HG03469 (cell line): ENCODE measurements at regions not wholly inside any gene's neighbourhood (a gene's known extent, or its start where the extent isn't known, plus 50 kb on each side); places are given as distances from the start of the nearest gene placed in this dataset.

ENCODE experiments used
- ATAC-seq: cut with Tn5 transposase; IDR thresholded peaks from one replicate; pipeline ENCODE4 v1.9.1; 2021; ENCODE audit warnings: mild to moderate bottlenecking, moderate library complexity, moderate number of reproducible peaks; ENCODE audit not compliant: unreplicated experiment

GRCh38 chr9:18366184-18366583 is 107.8 kb upstream of the ADAMTSL1 start:
- peak; percentile 85 for ATAC-seq

- no peak for ATAC-seq
These were observed 105.7 kb upstream of the ADAMTSL1 start for GRCh38 chr9:18368206-18368605.

DNA sequence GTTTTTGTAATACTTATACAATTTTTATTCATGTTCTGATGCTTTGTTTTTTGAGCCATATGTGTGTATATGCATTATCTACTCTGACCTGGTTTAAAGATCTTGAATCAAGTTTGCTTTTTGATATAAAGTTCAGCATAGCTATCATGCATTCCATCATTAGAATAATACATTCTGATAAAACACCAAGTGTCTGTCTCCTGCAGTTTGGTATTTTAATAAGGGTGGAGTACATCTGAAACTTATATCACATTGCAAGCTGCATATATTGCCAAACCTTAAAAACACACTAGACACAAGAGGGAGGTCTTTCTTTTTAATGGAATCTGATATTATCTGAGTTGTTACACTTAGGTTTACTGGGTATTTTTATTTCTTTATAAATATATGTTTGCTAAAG is 102.8 kb upstream of the ADAMTSL1 start:
- ATAC-seq = no peak

- no peak for ATAC-seq
These were observed 102.3 kb upstream of the ADAMTSL1 start for GRCh38 chr9:18371621-18372020.

GRCh38 chr9:18379073-18379811 is 94.7 kb upstream of the ADAMTSL1 start:
- no peak for ATAC-seq

GRCh38 chr9:18382243-18382642 is 91.7 kb upstream of the ADAMTSL1 start:
- no peak for ATAC-seq

DNA sequence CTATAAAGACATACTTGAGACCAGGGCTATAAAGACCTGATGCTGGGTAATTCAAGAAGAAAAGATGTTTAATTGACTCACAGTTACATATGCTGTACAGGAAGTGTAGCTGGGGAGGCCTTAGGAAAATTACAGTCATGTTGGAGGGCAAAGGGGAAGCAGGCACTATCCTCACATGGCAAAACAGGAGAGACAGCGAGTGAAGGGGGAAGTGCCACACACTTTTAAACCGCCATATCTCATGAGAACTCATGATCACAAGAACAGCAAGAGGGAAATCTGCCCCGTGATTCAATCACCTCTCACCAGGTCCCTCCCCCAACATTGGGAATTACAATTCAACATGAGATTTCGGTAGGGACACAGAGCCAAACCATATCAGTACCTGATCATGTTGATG is 89.9 kb upstream of the ADAMTSL1 start:
- ATAC-seq = no peak

DNA sequence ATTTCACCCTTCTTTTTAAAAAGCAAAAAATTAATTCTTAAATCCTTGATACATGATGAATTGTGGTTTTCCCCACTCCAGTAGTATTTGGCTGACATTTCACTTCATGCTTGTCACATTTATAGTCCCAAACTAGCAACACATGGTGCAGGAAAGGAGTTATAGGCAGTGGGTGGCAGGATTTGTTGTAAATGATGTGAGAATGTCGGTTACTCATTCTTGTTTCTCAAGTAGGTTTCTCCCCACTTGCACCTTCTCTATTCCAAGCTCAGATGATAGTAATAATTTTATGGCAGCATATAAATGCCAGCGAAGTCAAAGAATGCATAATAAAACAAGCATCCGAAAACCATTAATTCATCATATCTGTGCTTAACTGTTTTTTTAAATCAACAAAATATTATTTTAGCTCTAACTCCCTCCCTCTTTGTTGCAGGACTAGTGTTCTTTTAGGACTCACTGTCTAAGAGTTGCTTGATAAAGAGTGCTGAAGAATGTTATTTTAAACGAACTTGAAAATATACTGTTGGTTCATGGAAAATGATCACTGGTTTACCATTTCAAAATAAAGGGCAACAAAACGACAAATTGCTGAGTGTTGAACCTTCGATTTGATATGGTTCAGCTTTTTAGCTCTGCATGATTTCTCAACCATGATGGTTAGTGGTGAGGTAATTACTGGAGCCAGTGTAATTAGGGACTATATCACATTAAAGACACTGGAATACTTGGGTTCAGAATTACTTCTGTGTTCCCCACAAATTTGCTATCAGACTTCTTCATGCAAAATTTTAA is 88.1 kb upstream of the ADAMTSL1 start:
- ATAC-seq = no peak

GRCh38 chr9:18390393-18390792 is 83.6 kb upstream of the ADAMTSL1 start:
- ATAC-seq = no peak

DNA sequence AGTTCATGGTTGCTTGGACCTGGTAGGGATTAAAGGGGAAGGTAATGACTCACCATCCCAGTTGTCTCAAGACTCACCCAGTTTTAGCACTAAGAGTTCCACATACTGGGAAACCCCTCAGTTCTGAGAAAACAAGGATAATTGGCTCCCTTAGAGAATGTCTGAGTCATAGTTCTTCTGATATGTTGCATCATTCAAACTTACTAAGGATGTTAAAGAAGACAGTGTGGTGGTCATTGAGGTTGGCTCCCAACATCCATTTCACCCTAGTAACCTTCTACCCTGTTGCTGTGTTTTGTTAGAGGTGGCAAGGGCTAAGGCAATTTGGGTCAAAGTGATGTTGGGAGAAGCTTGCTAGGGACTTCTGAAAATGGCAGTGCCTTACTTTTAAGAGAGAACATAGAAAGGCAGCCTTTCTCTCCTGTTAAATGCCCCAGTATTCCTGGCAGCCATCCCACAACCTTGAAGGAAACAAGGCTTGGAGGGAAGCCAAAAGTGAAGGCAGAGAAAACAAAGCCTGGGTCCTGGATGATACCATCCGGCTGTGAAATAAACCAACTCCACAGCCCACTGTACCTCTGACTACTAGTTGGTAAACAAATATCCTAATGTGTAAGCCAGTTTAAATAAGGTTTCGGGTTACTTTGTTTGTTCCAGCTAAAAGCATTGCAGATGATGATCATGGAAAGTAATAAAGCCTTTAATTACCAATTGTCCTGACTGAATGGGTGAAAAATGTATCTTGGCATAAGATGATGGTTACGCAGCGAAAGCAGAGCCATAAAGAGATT is 80.4 kb upstream of the ADAMTSL1 start:
- ATAC-seq = no peak

DNA sequence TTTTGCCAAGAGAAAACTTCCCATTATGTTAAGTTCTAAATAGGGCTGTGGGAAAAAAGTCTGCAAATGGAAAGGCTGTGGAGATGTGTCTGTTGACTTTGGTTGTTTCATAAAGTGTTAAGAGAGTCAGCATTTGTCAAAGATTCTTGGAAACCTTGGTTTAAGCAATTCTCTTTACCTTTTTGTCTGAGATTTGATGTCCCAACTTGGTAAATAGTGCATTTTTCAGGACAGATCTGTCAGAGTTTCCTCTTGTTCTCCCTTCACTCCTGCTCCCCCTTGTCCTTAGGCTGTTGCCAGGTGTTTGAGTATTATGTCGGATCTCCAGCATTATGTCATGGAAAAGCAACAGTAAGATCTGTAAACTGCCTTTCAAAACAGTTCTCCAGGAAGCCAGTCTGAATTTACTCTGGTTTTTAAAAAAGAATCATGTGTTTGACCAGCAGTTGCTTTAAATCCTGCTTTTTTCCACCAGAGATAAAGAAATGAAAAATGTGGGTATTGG is 79.1 kb upstream of the ADAMTSL1 start:
- no peak for ATAC-seq

- ATAC-seq = no peak
These were observed 77.7 kb upstream of the ADAMTSL1 start for GRCh38 chr9:18396102-18396728.

- no peak for ATAC-seq
These were observed 76.9 kb upstream of the ADAMTSL1 start for GRCh38 chr9:18397076-18397475.

DNA sequence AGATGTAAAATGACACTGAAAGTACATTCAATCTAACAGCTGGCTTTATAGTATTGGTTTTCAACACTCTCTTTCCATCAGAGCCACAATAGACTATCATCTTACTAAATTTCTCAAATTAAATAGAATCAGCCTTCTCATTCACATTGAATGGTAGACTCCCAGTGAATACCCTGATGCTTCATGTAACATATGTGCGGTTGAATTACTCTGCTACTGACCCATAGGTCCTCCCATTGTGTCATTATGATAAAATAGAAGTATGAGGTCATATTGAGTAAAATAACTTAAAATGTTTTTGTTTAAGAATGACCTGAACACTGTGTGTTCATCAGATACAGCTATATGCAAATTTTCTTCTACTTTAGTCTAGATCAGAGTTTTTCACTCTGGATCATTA is 75.9 kb upstream of the ADAMTSL1 start:
- ATAC-seq = no peak

DNA sequence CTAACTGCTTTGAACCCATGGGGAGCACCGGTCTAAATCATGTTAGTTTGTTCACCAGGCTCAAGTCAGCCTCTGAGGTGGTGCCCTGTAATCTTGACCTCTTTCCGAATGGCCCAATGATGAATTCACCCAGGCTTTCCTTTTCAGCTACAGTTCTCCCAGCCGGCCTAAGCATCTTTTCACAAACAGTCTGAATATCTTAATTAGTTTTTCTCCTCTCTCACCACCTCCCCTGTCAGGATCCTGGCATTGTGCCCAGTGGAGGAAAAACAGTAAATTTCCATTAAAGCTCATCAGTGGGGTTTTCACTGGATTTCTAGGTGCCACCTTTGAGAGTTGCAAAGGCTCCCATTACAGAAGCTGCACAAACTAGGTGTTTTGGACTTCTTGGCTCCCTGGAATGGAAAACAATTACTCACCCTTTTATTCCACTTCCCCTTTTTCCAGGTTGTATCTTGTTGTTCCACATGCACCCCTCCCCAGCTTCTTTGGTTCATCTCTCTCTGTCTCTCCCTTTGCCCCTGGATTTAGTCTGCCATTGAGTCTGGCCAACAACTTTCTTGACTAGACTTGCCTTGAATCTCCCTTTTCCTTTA is 69.4 kb upstream of the ADAMTSL1 start:
- no peak for ATAC-seq

DNA sequence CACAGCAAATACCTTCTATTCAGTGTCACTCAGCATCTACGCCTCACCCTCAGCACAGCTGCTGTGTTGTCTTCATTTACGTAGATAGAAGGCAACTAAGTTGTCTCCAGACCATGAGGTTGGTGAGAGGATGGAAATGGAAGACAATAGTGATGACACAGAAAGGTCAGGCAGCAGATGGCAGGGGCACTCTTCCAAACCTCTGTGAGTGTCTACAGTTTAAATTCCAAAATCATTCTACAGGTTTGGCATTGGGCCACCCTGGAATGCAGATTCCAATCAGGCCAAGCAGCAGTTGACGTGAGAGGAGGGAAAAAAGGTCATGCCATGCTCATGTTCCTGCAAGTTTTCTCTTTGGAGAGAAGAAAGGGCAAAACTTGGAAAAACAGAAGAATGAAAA is 68.7 kb upstream of the ADAMTSL1 start:
- no peak for ATAC-seq

- no peak for ATAC-seq
These were observed 63.0 kb upstream of the ADAMTSL1 start for GRCh38 chr9:18410983-18411382.

- no peak for ATAC-seq
These were observed 52.6 kb upstream of the ADAMTSL1 start for GRCh38 chr9:18421391-18421790.

- no peak for ATAC-seq
These were observed 51.5 kb upstream of the ADAMTSL1 start for GRCh38 chr9:18422296-18423036.
